Femur (tissue), 1 donor: ENCODE measurements at regions not wholly inside any gene's neighbourhood (a gene's known extent, or its start where the extent isn't known, plus 50 kb on each side); places are given as distances from the start of the nearest gene placed in this dataset.

Experiments used
- DNase-seq: peaks from one replicate; pipeline ENCODE4 v3.0.0-alpha.2; 2017

DNA sequence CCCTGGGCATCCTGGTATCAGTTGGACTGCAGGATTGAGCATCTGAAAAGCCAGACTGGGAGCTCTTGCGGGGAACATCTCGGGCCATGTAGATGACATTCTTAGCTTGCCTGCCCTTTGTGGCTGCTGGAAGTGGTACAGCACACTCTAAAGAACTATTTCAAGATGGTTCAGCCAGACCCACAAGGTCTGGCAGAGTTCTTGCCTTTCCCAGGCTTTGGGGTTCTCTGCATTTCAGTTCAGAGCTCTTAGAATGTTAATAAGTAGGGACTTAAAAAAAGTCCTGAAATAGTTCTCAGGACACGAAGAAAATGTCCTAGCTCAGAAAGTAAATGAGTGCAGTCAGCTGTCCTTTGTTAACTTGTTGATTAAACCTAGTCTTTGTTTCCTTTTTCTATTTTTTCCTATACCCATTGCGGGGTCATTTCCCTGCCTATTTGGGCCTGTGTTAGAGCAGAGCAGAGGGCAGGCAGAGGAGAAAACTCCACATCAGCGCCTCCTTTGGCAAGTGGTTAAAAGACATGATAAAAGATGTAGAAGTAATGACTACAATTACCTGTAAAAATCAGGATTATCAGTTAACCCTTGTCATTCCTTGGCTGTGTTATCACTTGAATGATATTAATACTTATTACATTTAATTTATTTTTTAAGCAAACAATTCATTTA lies 291.5 kb downstream of the ZSWIM6 start:
- DNase-seq: peak; percentile 48

- no peak for DNase-seq
Observed at GRCh38 chr5:61624553-61625136, 292.6 kb downstream of the ZSWIM6 start.

- no peak for DNase-seq
Observed at GRCh38 chr5:61625137-61625561, 293.1 kb downstream of the ZSWIM6 start.

DNA sequence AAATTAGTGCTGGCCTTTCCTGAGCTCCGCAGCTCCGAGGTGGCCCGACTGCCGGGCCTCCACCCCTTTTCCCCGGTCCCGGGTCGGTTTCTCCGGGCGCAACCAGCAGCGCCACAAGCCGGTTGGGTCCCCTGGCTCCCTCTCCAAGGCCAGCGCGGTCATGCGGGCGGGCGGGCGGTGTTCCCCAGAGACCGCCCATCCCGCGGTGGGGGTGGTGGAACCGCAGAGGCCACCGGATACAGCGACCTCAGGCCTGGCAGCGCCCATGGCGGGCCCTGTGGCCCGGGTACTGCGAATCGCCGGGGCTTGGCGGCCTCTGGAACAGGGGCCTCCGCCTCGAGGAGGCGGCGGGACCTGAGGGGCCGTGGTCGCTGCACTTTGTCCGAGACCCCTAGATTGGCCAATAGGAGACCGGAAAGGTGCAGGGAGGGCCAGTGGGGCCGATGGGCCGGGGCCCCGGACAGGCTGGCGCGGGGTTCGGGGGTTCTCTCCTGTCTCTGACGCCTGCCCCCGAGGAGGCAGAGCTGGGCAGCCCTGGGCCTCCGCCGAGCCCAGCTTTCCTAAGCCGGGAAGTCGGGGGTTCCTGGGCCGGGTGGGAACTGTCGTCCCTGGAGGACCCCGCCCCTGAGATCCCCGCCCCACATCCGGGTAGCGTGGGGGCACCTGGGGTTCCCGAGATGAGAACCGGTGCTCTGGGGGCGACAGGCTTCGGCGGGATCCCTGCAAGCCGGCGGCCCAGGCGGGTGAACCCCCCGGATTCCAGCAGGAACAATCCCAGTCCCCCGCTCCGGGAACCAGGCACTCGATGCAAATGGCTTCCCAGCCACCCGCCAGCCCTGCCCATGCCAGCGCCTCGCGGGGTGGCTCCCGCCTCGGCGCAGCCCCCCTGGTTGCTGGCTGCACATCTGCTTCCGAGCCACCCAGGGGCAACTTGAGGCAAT lies 293.9 kb downstream of the ZSWIM6 start:
- peak; percentile 74 for DNase-seq

- DNase-seq: no peak
Observed at GRCh38 chr5:61626639-61627282, 294.7 kb downstream of the ZSWIM6 start.

GRCh38 chr5:61627531-61627930 lies 295.5 kb downstream of the ZSWIM6 start:
- DNase-seq: no peak

GRCh38 chr5:61630908-61631307 lies 298.9 kb downstream of the ZSWIM6 start:
- DNase-seq: no peak

DNA sequence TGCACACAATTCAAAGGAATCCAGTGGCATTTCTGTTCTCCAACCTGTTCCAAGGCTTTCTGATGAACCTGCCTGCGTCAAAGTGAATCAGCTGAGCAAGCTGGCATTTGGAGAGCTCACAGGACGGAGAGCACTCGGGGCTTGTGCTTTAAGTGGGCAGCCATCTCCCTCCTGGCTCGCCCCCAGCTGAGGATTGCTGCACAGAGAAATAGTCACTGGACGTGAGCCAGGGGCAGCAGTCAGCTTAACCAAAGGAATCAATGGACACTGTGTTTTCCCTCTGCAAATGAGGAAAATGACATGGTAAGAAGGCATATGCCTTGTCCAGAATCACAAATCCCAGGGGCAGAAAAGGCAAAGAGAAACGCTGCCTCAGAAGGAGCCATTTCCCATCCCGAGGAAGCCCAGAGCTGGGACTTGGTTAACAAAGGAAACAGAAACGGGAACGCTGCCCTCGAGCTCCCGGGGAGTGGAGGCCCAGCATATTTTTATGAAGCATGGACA lies 299.4 kb downstream of the ZSWIM6 start:
- peak; percentile 76 for DNase-seq

GRCh38 chr5:61632064-61632463 lies 300.0 kb downstream of the ZSWIM6 start:
- DNase-seq: no peak

DNA sequence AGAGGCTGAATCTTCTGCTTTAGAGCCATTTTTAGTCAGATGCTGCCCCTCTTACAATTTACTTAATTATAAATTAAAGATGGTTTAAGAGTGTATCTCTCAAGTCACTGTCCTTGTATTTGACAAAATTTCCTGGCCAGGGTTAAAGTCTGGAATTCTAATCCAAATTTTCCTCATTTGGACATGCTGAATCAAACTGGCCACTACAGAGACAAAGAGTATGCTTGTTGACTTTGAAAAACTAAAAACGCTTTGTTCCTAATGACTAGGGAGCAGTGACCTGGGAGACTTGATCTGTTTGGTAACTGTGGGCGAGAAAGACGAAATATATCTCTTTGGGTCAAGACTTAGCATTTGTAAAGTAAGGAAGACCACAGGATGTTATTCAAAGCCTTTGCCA lies 303.2 kb downstream of the ZSWIM6 start:
- no peak for DNase-seq

- DNase-seq: no peak
Observed at GRCh38 chr5:61637566-61637965, 305.5 kb downstream of the ZSWIM6 start.

DNA sequence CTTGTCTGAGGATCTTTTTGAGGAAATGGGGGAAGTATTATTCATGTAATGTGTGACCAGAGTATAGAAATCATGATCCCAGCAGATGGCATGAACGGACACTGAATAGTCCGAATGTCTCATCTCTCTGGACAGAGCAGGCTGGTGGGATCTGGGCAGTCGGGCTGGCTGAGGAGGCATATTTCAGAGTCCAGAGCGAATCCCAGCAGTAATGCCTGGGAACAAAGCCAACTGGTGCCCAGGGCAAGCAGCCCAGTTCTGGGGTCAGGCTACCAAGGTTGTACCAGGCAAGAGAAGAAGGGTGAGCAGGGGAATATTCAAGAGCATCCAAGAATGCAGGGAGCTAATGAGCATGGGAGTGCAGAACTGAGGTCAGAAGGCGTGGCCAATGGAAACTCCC lies 306.4 kb downstream of the ZSWIM6 start:
- DNase-seq: no peak

DNA sequence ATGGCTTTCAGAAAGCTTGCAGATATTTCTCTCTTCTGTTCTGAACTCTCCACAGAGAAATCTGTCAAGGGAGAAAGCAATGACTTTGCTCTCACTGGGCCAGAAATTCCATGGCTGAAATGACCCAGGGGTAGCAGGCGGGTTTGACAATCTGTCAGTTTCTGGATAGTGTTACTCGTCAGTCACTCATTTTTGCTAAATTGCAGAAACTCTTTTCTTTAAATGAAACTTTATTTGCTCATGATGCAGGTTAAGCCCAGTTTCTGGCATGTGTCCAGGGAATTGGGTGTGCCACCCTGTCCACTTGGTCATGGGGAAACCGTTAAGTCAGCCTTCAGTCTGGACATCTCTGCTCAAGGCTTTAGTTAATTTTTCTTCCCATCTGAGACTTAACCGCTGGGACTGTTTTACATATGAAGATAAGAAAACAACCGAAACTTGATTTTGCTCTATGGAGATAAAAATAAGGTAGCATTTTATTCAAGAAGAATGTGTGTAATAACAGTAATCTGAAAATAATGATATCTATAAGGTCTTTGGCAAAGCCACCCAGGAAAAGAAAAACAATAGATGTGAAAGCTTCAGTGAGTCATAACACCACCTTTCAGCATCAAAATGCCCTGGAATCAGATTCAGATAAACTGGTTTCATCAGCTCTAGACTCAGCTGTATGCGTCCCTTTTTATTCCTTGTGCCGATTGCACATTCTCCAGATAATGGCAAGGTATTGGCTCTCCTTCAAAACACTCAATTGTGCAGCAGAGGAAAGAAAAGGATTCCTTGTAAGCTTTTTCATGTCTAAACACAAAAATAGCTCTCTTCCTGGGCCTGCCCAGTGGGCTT lies 308.3 kb downstream of the ZSWIM6 start:
- DNase-seq: no peak

DNA sequence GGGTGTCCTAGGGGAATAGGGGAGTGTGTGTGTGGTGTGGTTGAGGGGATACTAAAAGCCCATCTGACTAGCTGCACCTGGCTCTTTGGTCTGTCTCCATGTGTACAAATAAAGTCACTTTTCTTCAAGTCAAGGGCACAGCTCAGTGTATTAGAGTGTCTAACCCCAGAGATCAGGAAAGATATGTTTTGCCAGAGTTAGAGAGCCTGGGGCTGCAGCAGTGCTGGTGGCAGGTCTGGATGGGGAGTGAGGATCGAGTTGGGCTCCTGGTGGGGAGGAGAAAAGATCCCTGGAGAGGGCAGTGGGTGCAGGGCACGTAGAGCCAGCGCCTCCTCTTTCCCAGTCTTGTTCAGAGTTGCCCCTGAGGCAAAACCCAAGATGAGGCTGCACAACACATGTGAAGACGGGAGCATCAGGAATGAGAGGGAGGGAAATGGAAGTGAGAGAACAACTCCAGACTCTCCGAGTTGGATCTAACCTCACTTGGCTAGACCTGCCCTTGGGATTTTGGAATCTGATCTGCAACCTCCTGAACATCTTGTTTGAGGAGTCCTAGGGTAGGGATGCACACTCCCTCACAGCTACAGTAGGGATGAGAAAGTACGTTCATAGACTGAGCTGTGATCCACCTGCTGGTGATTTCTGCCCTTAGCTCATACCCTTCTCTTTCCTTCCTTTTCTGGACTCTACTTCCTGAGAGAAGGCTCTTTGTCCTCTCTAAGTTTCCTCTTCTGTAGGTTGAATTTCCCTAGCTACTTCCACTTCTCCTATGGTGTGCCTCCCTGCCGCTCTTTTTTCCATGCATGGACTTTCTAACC lies 309.9 kb downstream of the ZSWIM6 start:
- no peak for DNase-seq

DNA sequence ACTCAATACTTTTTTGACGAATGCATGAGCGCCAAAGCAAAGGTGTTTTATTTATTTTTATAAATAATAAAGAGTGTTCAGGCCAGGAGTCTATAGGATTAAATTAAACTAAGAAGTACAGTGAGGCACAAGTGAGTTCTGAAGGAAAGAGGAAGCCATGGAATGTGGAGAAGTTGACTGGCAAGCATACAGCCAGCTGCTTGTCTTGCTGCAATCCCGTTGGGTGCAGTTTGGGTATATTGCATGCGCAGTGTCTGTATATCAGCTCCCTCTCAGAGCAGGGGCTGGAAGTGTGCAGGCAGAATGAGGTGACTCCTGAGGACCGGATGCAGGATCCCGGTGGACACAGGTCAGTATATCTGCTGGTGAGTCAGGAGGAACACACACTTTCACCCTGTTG lies 315.6 kb downstream of the ZSWIM6 start:
- no peak for DNase-seq

- DNase-seq: no peak
Observed at GRCh38 chr5:61649231-61649630, 317.2 kb downstream of the ZSWIM6 start.

DNA sequence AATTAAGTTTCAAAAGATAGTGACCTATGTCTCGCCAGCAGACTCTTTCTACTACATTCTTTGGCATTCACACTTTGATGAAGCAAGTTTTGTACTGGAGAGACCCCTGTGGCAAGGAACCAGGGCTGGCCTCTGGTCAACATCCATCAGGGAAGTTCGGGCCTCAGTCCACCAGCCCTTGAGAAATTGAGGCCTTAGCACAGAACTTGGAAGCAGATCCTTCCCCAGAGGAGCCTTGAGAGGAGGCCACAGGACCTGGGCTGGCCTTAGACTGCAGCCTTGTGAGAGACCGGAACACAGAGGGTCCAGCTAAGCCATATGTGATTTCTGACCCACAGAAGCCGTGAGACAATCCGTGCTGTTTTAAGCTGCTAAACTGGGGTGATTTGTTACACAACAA lies 317.9 kb downstream of the ZSWIM6 start:
- no peak for DNase-seq

DNA sequence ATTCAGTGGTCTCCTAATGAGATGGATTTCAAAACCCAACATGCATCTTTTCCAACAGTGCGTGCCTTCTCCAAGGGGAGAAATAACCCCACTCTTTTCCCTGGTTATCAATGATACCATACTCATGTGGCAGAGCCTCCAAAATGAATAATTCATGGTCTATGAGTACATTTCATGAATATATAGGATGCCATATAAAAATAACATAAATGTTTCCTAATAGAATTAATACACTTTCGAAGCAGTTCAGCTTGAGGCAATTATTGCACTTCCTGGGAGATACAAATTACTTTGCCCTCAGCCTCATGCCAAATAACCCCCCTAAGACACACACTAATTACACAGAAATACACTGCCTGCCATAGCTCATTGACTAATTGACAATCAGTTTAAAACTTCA lies 318.6 kb downstream of the ZSWIM6 start:
- DNase-seq: no peak

DNA sequence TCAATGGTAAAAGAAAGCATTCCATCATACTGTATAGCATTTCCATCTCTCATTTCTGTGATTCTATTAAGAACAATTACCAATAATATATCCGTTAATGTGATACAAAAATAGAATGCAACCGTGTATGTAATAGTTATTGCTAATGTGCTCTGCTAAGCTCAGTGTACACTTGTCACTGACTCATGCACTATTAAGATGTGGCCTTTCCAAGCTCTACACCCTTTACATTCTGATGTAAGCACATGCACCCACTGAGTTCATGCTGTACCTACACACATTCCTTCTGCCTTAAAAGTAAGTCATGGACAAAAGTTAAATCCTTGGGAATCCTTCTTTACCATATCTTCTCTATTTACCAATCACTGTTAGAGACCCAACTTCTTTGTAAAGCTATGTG lies 319.1 kb downstream of the ZSWIM6 start:
- no peak for DNase-seq

DNA sequence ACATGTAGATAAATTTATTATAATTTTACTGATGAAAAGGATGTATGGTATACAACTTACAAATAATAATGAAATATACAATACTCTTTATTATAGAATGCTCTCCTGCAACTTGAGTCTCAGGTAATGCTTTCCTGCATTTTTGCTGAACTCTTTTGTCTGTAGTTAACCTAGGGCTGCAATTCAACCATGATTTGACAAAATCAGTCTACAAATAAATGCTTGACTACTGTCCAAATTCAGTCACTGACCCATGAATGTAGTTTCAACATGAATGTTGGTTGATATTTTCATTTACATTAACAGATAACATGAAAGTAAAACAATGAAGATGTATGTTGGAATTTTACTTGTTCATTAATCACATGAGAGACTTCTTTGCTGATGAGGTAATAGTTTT lies 320.9 kb downstream of the ZSWIM6 start:
- DNase-seq: no peak
